PC-3 (cell line): ENCODE measurements at regions not wholly inside any gene's neighbourhood (a gene's known extent, or its start where the extent isn't known, plus 50 kb on each side); places are given as distances from the start of the nearest gene placed in this dataset.

Experiments
- EZH2 ChIP-seq: fragments of 300-600 bp; sonication (generic); IDR thresholded peaks from one replicate; pipeline ENCODE4 v1.6.1; 2017; ENCODE audit warnings: antibody characterized with exemption, mild to moderate bottlenecking, low read length; ENCODE audit not compliant: unreplicated experiment
- TF ChIP-seq, protein P1 (sequence below): fragments of 300-600 bp; sonication (generic); conservative IDR thresholded peaks from 2 replicates; pipeline ENCODE4 v1.5.1; 2017; ENCODE audit warnings: antibody characterized with exemption, low read depth, mild to moderate bottlenecking, low read length

DNA sequence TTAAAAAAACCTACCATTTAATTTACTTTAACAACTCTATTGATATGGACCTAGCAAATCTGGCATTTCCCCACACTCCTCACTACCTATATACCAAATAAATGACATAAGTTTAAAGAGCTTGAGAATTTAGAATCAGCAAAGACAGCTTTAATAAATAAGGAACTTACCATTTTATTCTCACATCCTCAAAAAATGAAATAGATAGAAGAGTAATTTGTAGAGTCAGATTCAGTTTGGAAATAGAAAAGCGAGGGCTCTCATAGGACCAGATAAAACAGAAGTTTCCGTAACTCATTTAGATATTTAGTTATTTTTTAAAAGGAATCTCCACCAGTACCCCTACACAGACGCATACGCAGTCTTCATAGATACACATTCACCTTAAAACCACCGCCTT, 117.9 kb downstream of the RGS2 start:
- TF ChIP-seq, protein P1, sequence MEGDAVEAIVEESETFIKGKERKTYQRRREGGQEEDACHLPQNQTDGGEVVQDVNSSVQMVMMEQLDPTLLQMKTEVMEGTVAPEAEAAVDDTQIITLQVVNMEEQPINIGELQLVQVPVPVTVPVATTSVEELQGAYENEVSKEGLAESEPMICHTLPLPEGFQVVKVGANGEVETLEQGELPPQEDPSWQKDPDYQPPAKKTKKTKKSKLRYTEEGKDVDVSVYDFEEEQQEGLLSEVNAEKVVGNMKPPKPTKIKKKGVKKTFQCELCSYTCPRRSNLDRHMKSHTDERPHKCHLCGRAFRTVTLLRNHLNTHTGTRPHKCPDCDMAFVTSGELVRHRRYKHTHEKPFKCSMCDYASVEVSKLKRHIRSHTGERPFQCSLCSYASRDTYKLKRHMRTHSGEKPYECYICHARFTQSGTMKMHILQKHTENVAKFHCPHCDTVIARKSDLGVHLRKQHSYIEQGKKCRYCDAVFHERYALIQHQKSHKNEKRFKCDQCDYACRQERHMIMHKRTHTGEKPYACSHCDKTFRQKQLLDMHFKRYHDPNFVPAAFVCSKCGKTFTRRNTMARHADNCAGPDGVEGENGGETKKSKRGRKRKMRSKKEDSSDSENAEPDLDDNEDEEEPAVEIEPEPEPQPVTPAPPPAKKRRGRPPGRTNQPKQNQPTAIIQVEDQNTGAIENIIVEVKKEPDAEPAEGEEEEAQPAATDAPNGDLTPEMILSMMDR: no peak
- no peak for TF ChIP-seq EZH2
